Ecto neural progenitor cell (in vitro differentiated cells): ENCODE measurements at regions not wholly inside any gene's neighbourhood (a gene's known extent, or its start where the extent isn't known, plus 50 kb on each side); places are given as distances from the start of the nearest gene placed in this dataset.
"Not testable (repeated sequence)": the region's sequence is repeated elsewhere in the genome, so short reads cannot be mapped to it uniquely, and the experiment has no call there.

ENCODE experiments used
- DNase-seq: peaks from one replicate; pipeline ENCODE4 v3.0.0-alpha.2; 2018; ENCODE audit warnings: low spot score

DNA sequence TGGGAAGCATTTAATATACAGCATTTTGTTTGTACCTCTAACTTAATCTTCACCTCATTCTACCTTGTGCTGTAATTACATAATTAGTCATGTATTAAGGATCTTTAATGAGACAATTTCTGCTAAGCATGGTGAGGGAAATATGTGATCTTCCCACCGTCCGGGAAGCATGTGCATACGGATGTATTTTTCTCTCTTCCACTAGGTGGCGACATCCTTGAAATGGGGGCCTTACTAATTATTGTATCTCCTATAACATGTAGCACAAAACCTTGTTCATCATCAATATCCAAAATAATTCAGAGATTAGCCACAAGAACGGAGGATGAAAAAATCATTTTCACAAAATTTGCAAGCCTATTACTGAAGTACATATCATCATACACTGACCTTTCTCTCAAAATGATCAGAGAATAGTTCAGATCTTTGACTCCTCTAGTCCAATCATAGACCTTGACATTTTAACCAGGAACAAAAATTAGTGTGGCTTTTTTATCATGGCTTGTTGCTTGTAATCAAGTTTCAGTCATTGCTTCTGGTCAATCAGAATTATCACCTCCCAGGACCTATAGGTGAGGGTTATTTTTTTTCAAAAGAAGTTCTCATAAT lies 148.9 kb upstream of the GBE1 start:
- no peak for DNase-seq

DNA sequence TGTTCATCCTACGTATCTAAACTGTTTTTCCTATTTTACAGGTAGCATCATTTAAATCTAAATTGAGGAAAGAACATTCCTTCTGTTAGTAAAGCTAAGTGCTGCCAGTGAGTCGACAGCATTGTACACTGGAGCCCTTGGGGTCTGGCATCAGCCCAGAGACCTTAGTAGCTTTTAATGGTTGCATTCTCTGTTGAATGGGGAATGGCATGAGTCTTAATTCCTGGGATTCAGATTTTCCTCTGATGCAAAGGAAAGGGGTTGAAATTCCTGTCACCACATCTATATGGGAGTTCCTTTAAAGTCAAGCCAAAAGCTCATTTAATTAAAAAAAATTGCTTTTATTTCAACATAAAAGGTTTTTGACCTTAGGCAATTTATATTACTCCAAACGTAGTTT lies 148.4 kb upstream of the GBE1 start:
- no peak for DNase-seq

DNA sequence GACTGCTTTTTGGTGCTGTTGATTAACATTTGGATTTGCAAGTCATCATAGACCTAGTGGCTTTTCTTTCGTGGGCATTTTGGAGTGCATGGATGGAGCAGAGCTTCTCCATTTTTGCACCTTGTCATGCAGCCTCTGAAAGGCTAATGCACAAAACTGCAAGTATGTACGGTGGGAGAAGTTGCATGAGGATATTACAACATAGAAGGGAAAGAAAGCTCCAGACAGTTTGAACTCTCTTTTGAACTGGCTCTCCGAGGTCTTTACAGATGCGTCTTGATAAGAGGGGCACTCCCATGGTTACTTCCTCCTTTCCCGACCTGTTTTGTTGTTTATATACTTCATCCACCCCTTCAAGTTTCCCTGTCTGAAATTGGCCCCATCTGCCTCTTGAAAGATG lies 147.1 kb upstream of the GBE1 start:
- DNase-seq: no peak

DNA sequence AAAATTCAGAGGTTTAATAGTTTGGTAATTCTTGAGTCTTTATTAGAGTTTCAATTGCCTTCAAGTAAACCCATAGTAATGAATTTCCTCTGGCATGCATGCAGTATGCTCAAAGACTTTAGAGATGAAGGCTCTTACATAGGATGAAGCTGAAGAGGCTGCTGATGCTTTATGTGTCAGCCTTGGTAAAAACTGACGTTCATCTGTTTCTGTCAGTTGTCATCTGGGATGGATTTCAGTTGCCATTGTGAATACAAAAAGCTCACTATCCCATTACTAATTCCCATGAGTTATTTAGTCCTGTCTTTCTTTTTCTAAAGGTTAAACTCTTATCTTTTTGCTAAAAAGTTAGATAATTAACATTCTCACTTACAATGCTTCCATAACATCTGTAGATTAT lies 136.9 kb upstream of the GBE1 start:
- DNase-seq: no peak

DNA sequence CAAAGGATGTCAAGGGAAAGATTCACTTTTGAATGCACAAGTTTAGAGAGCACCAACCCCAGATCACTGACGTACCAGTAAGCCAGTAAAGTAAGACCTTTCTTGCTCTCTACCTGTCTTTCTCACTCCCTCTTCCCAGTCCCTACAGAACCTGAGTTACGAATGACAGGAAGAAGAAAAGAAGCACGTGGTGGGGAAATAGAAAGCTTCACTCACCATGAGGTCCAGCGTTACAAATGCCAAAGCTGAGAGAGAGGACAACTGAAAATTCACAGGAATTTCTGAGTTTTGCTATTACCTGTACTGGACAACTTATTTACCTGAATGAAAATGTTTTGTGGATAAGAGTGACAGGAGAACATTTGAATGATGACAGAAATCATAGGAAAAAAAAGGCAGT lies 133.2 kb upstream of the GBE1 start:
- no peak for DNase-seq

DNA sequence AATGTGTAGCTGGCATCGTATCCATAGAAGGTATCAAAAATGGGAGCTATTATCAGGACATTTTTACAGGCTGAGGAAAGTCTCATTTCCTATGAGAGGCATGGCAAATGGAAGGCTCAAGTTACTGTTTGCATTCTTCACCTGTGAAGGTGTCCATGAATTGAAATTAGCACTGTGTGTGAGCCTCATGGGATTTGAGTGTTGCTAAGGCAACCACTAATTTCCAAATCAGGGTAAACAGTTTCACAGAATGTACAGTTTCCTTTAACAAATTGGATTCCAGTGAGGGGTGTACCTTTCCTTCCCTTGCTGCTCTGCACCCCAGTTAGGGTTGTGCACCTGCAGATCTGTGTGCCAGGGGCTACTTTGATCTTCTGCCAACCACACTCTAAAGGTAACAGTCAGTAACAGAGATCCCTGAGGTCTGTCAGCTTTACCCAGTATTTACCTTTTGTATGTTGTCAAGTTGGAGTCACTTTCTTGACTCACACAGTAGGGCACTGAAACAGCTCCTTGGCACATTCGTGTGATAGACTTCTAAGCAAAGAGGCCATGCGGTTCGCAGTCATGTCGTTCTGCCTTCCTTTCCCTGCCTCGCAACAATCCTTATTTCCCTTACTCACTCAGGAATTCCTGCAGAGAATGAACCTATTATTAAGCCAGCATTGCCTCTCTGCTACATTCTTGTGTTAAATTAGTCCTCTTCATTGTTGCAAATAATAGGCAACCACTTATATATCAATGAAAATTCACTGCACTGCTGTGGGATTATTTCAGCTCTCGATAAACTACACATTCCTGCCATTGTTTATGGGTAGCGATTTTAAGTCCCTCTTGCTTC lies 129.8 kb upstream of the GBE1 start:
- no peak for DNase-seq

DNA sequence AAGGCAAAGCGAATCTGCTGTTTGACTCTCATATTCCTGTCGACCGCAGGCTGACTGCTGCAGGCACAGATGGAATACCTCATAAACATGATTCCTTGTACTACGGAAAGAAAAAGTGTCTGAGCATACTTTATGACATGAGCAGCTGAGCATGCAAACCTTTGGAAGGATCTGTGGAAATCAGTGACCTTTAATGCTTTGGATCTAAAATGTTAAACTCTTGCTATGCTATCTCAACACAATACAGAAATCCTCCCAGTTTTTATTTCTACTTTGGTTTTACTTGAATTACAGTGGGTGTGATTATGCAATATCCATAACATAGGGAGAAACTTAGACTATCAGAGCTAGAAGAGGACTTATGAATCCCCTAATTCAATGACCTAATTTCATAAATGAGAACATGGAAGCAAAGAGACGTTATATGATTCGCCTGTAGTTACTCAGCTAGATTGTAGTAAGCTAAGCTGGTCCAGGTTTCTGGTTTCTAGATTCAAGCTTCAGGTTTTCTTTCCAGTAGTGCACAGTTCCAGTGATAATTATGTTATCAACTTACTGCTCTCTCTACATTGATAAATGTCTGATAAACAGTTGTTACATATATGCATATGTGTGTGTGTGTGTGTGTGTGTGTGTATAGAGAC lies 127.6 kb upstream of the GBE1 start:
- DNase-seq: no peak

DNA sequence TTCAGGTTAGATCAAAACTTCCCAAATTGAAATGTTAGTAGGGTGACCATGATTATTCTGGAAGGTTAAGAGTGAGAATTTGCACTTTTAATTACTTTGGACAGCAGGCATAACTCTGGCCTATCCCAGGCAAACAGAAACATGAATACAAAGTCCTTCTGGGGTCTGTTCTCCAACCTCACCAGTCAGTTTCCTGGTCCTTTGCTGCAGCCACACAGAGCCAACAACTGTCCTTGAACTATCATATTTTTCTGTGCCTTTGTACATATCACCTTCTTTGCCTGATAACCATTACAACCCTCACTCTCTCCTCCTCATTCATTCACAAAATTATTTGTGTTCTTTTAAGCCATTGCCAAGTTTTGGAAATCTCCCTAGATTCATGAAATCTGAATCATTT lies 126.0 kb upstream of the GBE1 start:
- no peak for DNase-seq

DNA sequence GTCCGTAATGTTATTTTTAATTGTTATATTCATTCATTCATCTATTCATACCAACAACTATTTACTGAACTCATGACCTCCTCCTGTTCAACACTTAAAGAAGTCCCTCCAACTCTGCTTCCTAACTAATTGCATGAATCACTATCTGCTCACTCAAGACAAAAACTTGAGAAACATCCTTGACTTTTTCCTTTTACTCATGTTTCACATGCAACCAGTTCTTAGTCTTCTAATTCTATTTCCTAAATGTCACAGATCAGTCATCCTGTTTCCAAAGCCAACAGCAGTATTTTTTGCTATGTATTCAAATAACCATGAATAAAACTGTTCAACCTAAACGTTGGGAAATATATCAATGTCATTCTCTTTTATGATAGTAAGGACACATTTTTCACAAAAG lies 124.6 kb upstream of the GBE1 start:
- DNase-seq: no peak

DNA sequence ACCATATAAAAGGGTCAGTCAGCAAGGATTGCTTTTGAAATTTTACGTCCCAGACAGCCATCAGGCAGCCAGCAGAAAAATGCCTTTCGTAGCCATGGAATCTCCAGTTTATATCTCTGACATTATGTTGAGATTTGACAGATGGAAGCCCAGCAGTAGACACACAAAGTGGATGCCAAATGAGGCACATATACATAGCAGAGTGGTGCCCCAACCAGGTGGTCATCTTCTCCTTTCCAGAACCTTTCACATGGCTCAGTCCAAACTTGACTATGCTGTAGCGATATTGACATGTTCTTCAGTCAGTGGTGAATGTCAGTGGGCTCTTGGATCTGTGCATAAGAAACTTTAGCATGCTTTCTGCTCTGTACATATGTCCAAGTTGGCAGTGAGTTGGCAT lies 123.3 kb upstream of the GBE1 start:
- DNase-seq: no peak

DNA sequence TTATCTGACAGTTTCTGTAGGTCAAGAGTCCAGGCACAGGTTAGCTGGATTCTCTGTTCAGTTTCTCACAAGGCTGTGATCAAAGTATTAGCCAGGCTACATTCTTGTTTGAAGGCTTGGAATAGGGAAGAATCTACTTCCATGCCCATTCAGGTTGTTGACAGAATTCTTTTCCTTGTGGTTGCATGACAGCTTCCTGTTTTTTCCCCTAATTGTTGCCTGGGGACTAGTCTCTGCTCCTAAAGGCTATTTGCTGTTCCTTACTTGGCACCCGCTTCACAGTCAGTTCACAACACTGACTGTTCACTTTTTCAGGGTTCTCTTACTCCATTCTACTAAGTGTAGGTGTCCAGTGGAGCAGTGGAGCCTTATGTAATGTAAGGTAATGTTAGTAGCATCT lies 115.4 kb upstream of the GBE1 start:
- no peak for DNase-seq

DNA sequence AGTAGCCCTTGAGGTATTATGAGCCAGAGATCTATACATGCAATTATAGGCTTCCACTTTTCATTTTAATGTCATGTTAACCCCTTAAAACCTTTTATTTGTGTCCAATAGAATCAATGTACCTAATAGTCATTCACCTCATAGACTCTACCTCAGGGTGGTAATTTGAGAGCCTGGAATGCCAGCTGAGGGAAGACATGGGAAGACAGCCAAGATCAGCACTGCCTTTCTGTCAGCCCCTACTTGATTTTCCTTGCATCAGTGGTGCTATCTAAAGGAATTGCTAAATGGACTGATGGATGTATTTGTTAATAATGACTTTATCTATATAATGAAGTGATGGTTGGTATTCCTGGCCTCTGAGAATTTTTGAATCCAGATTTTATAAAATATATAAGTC lies 113.3 kb upstream of the GBE1 start:
- DNase-seq: no peak

DNA sequence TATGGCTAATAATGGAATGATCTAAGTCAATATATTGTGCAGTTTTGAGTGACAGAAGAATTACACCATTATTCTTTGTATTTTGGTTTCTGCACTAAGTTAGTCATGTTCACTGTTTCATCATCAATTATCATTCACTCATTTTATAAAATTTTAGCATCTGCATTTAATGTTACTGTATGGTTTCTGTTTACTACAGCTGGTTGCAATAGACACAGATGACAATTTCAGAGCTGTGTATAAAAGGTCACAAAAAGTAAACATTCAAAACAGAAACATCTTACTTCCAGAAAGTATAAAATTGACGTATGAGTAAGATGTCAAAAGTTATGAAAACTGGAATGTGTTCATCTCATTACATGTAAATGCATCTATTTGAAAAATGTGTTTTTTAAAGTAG lies 111.1 kb upstream of the GBE1 start:
- DNase-seq: no peak

DNA sequence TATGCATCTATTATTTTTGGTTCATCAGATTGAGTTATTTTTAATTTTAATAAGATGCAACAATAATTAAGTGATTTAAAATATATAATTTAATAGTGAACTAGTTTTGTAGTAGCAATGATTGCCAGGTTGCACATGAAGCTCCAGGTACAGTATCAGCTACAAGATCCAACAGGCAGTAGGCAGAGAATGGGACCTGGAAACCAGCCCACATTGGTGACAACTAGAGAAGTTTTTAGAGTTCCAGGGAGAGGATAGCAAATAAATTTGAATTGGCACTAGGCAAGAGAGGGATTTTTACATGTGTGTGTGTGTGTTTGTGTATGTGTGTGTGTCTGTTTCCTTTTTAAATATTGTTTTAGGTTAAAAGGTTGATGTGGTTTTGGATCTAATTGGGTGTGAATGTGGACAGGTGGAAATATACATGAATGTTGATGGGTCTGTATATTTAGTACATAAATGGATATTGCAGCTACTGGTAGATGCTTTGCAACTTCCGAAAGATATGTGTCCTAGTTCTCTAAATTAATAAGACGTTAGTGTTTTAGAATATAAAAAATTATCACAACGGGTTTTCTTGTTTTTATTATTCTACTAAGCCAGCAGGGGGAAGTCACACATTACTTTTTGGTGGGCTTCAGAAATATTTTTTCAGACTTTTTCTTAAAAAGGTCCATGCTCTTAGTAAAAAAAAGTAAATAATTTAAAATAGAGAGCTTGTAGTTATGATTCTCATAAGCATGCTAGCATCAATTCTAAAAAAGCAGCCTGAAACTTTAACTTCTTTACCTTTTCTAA lies 110.1 kb upstream of the GBE1 start:
- DNase-seq: no peak

DNA sequence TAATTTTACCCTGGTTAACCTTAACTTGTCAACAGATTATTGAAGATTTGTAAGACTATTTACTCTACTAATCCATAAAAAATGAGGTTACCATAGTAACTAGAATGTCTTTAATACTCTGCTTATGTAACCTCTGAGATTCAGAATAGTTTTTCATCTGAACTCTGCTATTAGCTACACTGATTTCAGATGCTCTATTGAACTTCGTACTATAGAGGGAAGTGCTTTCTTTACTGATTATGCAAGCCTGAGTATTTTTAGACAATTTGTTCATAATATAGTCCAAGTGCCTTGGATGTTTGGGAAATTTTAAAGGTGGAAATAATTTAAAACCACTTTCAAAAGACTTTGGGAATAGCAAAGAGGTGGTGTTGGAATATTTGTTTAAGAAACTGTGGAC lies 107.9 kb upstream of the GBE1 start:
- no peak for DNase-seq

DNA sequence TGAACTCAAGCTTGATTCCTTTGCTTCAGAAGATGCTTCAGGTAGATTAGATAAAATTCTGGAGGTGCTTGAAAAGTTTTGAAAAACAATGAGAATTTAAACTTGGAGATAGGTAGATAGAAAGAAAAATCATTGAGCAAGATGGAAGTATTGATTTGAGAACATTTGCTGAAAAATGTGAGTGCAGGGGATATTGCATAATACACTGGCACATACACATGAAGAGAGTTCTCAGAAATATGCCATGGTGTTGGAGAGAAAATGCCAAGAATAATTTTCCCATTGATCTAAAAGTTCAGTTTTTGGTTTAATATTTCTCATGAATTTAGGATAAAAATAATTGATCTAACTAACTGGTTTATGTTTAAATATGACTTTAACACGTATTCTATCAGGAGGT lies 107.2 kb upstream of the GBE1 start:
- no peak for DNase-seq

DNA sequence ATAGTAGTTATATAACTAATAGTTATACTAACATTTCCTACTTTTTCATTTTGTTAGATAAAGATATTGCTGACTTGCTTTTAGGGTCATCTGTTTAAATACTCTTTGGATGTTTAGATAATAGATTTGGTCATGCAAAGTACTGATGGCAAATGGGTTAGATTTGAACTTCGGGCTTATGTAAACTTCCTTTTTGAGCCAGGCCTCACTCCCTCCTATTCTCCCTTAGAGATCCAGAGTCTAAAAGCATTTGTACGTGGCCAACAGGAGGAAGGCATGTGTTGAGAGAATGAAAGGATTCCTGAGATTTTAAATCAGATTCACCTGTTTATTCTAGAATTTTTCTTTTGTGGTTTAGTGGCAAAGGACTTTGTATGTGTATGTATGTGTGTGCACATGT lies 106.4 kb upstream of the GBE1 start:
- no peak for DNase-seq

DNA sequence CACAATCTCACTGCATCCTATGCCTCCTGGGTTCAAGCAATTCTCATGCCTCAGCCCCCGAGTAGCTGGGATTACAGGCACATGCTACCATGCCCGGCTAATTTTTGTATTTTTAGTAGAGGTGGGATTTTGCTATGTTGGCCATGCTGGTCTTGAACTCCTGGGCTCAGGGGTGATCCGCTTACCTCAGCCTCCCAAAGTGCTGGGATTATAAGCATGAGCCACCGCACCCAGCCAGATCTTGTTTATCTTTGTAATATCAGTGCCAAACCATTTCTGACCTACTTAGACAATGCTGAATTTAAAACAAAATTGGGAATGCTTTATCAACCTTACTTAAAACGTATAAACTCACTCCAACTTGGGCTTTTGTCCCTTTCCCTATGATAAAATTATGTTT lies 103.7 kb upstream of the GBE1 start:
- not testable (repeated sequence) for DNase-seq

DNA sequence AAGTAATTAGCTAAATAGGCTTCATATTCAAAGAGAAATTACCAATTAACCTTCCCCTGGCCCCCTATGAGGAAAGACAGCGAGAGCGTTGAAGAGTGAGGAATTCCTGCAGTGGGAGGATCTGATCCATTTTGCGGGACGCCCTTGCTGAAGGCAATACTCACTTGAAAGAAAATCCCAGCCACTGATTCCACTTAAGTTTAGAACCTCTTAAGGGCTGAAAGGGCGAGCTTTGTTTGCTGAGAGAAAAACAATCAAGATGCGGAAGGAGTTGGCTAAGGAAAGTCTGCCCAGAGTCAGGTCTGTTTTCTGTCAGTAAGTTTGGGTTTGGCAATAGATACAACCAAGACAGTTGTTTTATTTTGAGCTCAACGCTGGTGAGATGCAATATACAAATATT lies 102.8 kb upstream of the GBE1 start:
- peak; percentile 50 for DNase-seq

DNA sequence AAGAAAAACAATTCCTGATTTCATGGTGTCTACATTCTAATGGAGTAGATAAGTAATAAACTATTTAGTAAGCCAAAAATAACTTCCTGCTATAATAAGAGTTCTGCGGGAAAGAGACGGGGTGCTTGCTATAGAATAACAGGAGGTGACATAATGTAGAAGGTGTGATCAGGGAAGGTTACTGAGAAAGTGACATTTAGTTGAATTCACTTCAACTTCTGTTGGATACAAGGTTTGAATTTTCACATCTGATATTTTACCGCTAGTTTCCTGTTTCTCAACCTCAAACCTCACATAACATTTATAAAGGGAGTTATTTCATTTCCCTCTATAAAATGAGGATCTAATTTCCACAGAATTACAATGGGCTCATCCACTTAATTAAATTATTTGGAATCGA lies 102.3 kb upstream of the GBE1 start:
- DNase-seq: no peak

DNA sequence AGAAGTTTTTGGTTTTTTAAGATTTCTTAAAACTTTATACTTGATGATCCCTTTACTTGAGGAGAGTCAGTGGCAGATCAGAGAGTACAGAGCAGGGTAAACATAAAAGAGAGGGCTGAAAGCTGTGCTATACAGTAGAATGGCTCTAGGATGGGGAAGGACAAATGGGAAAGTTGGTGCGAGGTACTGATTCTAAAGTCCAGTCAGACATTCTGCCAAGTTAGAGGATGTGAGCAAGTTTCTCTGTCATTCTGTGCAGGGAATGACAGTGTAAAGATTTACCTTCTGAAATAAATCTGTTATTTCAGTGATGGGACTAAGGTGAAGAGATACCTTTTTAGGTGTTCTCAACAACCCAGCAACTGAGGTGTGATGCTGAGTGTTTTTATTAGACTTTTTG lies 100.1 kb upstream of the GBE1 start:
- DNase-seq: no peak

DNA sequence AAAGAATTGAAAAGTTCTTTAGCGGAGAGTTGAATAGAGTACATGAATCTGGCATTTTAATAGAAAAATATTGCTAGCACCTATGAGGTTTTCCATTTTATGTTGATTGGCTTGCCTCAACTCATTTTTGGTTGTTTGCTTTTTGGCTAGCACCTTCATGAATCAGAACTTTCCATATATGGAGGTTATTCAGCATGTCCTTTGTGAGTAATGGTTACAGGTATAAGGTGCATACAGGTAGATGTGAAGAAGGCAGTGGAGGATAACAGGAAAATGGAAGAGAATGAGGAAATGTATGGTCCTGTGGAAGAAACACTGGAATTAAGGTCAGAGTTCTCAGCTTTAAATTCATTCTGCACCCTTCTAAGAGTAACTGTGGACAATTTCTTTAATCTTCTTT lies 98.1 kb upstream of the GBE1 start:
- DNase-seq: no peak

DNA sequence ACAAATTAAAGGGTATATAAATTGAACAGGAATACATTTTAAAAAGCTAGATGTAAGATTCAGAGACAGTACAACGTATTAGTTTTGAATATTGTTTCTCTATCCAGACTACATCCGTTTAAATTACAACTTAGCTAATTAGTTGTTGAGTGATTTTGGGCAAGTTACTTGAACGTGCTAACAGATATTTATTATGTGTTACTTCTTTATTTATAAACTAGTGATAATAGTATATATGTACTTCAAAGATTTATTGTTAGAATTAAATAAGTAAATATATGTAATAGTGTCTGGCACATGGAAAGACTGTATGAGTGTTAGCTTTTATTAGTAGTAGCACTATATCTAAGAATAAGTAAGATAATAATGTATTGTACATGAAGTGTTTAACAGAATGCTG lies 92.0 kb upstream of the GBE1 start:
- no peak for DNase-seq
